Fibroblast of villous mesenchyme (primary cell): ENCODE measurements at regions not wholly inside any gene's neighbourhood (a gene's known extent, or its start where the extent isn't known, plus 50 kb on each side); places are given as distances from the start of the nearest gene placed in this dataset.

Experiments used
- DNase-seq: peaks from one replicate; pipeline ENCODE4 v3.0.0-alpha.2; 2010; ENCODE audit warnings: low read depth
- H3K4me3 ChIP-seq: 2 replicates; pipeline ENCODE4 v1.5.1; 2011; ENCODE audit warnings: low read depth, mild to moderate bottlenecking, low read length
- CTCF ChIP-seq: IDR thresholded peaks from 2 replicates; pipeline ENCODE4 v1.5.1; 2012; ENCODE audit warnings: low read depth, mild to moderate bottlenecking, low read length; ENCODE audit not compliant: insufficient read depth

GRCh38 chr2:88832311-88832991, 141.0 kb downstream of the RPIA start:
- no peak overlapping the region for H3K4me3 ChIP-seq
- TF ChIP-seq CTCF, result no peak
- no peak for DNase-seq

- no peak overlapping the region for H3K4me3 ChIP-seq
- no peak for TF ChIP-seq CTCF
- no peak for DNase-seq
These were observed 141.5 kb downstream of the RPIA start for GRCh38 chr2:88832992-88833389.

- TF ChIP-seq CTCF, result no peak
- no peak overlapping the region for H3K4me3 ChIP-seq
- no peak for DNase-seq
These were observed 142.9 kb downstream of the RPIA start for GRCh38 chr2:88834376-88834775.

- TF ChIP-seq CTCF, result no peak
- no peak overlapping the region for H3K4me3 ChIP-seq
- no peak for DNase-seq
These were observed 143.4 kb downstream of the RPIA start for GRCh38 chr2:88834866-88835265.

GRCh38 chr2:88835726-88836125, 144.3 kb downstream of the RPIA start:
- no peak for DNase-seq
- no peak for TF ChIP-seq CTCF
- no peak overlapping the region for H3K4me3 ChIP-seq

- H3K4me3 ChIP-seq, result no peak overlapping the region
- no peak for DNase-seq
- TF ChIP-seq CTCF, result no peak
These were observed 144.9 kb downstream of the RPIA start for GRCh38 chr2:88836351-88836750.
